ENCODE measurements at regions not wholly inside any gene's neighbourhood (a gene's known extent, or its start where the extent isn't known, plus 50 kb on each side); places are given as distances from the start of the nearest gene placed in this dataset.

DNA sequence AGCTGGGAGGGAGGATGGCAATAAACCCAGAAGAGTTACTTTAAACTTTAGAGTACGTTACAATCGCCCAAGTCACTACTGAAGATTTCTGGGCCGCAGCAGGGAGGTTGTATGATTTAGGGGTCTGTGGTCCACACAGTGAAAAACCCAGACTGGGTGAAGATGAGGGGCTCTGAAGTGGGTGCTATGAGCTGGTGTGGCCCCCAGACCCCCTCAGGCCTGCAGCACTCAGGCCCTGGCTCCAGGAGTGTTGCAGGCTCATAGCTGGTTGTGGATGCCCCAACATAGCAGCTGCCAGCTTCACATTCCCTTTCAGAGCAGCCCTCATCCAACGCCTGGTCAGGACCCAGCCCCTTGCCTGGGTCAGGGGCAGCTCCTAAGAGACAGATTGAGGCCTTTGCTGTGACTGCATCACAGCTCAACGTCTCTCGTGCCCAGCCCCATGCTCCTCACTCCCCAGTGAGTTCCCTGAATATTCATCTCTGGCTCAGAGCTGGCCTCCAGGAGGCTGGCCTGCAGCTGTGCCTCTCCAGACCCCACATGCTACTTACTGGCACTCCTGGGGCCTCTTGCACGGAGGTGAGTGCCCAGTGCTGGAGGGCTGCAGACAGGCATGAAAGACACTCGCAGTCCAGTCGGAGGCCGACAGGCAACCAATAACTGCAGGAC is 94.5 kb upstream of the MYCN start:
- DNase-seq: no peak

- no peak for DNase-seq
Observed at GRCh38 chr2:15846626-15847025, 93.7 kb upstream of the MYCN start.

DNA sequence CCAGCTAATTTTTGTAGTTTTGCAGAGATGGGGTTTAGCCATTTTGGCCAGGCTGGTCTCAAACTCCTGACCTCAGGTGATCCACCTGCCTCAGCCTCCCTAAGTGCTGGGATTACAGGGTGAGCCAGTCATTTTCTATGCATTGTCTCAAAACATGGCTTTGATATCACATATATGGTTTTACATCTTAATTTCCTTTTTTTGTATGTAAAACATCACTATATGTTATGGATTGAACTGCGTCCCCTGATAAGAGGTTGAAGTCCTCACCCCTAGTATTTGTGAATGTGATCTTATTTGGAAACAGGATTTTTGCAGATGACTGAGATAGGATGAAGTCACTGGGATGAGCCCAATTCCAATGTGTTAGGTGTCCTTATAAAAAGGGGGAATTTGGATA is 89.8 kb upstream of the MYCN start:
- no peak for DNase-seq

- DNase-seq: no peak
Observed at GRCh38 chr2:15851076-15851693, 89.2 kb upstream of the MYCN start.

DNA sequence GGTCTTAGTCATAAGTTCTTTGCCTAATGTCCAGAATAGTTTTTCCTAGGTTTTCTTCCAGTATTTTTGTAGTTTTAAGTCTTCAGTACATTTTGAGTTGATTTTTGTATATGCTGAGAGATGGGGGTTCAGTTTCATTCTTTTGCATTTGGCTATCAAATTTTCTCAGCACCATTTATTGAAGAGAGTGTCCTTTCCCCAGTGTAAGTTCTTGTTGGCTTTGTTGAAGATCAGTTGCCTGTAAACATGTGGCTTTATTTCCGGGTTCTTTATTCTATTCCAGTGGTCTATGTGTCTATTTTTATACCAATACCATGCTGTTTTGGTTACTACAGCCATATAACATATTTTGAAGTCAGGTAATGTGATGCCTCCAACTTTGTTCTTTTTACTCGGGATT is 87.5 kb upstream of the MYCN start:
- no peak for DNase-seq

- DNase-seq: no peak
Observed at GRCh38 chr2:15853903-15854302, 86.4 kb upstream of the MYCN start.

- DNase-seq: no peak
Observed at GRCh38 chr2:15855766-15856260, 84.5 kb upstream of the MYCN start.

DNA sequence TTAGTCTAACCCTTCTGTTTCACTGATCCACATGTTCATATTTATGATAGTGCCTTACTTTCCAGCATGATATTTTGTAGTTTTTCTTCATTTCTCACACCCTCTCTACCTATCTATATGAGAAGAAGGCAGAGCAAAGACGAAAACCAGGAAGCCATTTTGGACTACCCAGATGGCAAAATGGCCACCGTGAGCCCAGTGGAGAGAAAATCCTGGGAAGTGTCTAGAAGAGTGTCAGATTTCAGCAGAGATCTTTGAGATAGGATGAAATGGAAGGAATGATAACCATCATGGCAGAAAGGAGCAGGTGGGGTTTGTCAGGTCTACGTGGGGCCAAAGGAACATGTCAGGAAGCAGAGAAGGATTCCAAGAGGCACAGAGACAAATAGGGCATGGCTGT is 84.0 kb upstream of the MYCN start:
- DNase-seq: no peak

- DNase-seq: no peak
Observed at GRCh38 chr2:15858466-15858865, 81.9 kb upstream of the MYCN start.

GRCh38 chr2:15860051-15860663 is 80.2 kb upstream of the MYCN start:
- no peak for DNase-seq

- no peak for DNase-seq
Observed at GRCh38 chr2:15860760-15861159, 79.6 kb upstream of the MYCN start.

- no peak for DNase-seq
Observed at GRCh38 chr2:15861172-15861822, 79.1 kb upstream of the MYCN start.

GRCh38 chr2:15861898-15862297 is 78.5 kb upstream of the MYCN start:
- DNase-seq: no peak

DNA sequence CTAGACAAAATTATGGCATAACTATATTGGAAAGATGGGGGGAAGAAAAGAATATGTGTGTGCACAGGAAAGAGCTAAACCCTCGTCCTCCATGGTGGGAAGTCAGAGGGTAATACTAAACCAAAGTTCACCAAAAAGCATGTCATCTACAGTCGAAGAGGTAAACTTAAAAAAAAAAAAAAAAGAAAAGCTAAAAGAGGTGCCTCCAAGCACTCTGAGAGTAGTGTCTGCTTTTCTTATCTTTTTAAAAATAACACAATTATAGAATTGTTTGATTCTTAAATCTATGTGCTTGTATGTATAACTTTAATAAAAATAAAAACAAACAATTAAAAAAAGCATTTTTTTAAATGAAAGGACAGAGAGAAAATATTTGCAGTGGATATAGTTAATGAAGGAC is 77.3 kb upstream of the MYCN start:
- no peak for DNase-seq

- DNase-seq: no peak
Observed at GRCh38 chr2:15863494-15864175, 76.7 kb upstream of the MYCN start.

GRCh38 chr2:15864176-15864769 is 76.1 kb upstream of the MYCN start:
- no peak for DNase-seq

DNA sequence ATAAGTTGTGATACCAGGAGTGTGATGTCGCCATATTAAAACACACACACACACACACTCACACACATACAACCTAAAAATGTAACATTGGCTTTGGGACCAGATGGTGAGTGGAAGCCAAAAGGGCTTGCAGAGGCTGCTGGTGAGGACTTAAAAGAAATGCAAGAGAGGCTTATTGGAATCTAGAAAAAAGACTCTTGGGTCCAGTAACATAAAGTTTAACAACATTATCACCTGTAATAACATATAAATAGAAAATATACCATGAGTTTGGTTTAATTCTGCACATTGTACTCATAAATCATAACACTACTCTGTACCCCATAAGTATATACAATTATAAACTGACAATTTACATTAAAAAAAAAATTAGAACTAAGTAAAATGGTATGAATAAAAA is 74.4 kb upstream of the MYCN start:
- no peak for DNase-seq

DNA sequence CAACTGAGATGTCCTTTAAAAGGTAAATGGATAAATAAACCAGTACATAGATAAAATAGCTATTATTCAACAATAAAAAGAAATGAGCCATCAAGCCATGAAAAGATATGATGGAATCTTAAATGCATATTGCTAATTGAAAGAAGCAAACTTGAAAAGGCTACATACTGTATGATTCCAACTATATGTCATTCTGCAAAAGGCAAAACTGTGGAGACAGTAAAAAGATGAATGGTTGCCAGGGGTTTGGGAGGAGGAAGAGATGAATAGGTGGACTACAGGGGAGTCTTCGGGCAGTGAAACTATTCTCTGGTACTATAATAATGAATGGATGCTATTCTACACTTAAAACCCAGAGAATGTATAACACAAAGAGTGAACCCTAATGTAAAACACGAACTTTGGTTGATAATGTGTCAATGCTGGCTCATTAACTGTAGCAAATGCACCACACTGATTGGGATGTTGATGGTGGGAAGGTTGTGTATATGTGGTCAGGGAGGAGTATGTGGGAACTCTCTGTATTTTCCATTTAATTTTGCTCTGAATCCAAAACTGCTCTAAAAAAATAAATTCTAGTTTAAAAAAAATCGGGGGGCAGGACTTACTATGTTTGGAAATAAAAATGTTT is 73.7 kb upstream of the MYCN start:
- DNase-seq: no peak

DNA sequence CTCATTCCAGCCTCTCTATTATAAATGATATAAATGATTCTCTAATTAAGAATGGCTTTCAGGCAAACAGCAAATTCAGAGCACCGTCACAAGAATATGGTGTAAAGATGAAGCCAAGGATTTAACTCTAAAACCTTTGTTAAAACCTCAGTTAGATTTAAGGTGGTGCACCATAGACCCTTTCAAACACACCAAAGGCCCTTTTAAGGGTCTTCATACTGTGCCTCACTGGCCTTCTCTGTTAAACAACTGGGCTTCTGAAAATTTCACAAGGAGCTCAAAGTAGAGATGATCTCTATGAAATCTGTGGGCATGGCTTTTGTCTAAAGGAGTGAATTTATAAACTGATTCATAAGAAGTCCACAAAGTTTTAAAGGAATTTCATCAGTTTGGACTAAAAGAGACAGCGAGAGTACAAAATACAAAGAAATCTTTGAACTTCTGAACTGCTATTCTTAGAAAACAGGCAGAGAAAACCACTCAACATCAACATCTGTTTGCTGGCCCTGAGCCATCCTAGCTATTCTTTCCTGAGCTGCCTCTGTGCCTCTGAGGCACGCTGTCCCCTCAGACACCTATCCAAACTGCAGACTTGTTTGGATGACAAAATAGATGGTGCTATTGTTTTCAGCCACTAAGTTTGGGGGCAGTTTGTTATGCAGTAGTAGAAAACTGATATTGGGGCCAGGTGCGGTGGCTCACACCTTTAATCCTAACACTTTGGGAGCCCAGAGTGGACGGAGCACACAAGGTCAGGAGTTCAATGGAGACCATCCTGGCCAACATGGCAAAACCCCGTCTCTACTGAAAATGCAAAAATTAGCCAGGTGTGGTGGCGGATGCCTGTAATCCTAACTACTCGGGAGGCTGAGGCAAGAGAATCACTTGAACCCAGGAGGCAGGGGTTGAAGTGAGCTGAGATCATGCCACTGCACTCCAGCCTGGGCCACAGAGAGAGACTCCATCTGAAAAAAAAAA is 72.9 kb upstream of the MYCN start:
- DNase-seq: no peak

GRCh38 chr2:15868186-15868585 is 72.2 kb upstream of the MYCN start:
- DNase-seq: no peak

DNA sequence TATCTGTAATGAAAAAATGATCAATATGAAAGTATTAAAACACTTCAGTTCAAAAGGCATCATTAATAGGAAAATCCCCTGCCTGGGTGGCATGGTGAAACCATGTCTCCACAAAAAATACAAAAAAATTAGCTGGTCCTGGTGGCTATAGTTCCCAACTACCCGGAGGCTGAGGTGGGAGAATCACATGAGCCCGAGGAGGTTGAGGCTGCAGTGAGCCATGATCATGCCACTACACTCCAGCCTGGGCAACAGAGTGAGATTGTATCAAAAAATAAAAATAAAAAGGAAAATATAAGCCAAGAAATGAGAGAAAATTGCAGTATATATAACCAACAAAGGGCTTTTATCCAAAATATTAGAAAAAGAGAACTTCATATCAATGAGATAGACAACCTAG is 71.6 kb upstream of the MYCN start:
- no peak for DNase-seq

Data from NCI-H2171 treated with DMSO at 0.1 percent for 48 hours (cell line).